ENCODE measurements at regions not wholly inside any gene's neighbourhood (a gene's known extent, or its start where the extent isn't known, plus 50 kb on each side); places are given as distances from the start of the nearest gene placed in this dataset.

GRCh38 chr3:110984456-110985250, 87.0 kb upstream of the NECTIN3 start:
- no peak for TF ChIP-seq EZH2 (IDR thresholded peaks at IDR 0.05; ENCODE audit: borderline replicate concordance, low read length)
- TF ChIP-seq, protein P1, sequence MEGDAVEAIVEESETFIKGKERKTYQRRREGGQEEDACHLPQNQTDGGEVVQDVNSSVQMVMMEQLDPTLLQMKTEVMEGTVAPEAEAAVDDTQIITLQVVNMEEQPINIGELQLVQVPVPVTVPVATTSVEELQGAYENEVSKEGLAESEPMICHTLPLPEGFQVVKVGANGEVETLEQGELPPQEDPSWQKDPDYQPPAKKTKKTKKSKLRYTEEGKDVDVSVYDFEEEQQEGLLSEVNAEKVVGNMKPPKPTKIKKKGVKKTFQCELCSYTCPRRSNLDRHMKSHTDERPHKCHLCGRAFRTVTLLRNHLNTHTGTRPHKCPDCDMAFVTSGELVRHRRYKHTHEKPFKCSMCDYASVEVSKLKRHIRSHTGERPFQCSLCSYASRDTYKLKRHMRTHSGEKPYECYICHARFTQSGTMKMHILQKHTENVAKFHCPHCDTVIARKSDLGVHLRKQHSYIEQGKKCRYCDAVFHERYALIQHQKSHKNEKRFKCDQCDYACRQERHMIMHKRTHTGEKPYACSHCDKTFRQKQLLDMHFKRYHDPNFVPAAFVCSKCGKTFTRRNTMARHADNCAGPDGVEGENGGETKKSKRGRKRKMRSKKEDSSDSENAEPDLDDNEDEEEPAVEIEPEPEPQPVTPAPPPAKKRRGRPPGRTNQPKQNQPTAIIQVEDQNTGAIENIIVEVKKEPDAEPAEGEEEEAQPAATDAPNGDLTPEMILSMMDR (conservative IDR thresholded peaks at IDR 0.05 in 1 of 2, IDR thresholded peaks at IDR 0.05 in 1 of 2; ENCODE audit: extremely low read depth in 1 of 2, insufficient read depth in 1 of 2, low read depth in 1 of 2, low read length in 2 of 2), result no peak

Data from mammary epithelial cell (primary cell).